ENCODE measurements at regions not wholly inside any gene's neighbourhood (a gene's known extent, or its start where the extent isn't known, plus 50 kb on each side); places are given as distances from the start of the nearest gene placed in this dataset.
A peak's percentile ranks its signal among the peaks of the same experiment; 100 is the strongest.

- no TSS peak for BruUV-seq (replicated peaks)
- POLR2A ChIA-PET, result interaction anchor here (0.8 to 2.5 kb wide), 24 partner anchors 10 to 333 kb away, joined by 3 to 48 read pairs (median 5); partner anchors contain the start of gene BTG1
- peak; percentile 66 for DNase-seq (ENCODE audit: low spot score)
- peak overlapping the region; percentile 48; the same call in 1 of the 2 replicates for H2AFZ ChIP-seq (ENCODE audit: low read length)
- intact Hi-C loops (cut with micrococcal nuclease; ENCODE audit: unreplicated experiment), result loop anchor here (1.0 to 5.0 kb wide), 3 partner anchors 107 to 972 kb away; partner anchors contain the start of gene UBE2N
- no peaks in the 10 kb centered on the region for H4K20me1 ChIP-seq (ENCODE audit: insufficient read depth, low read length)
- TF ChIP-seq CTCF (conservative IDR thresholded peaks at IDR 0.05; ENCODE audit: low read length) (no peak), EZH2phosphoT487 (IDR thresholded peaks at IDR 0.05; ENCODE audit: borderline replicate concordance, low read depth, low read length) (no peak)
- H3K4me2 ChIP-seq (ENCODE audit: low read length), result peak overlapping the region; percentile 91
- no peaks in the 10 kb centered on the region for H3K9me2 ChIP-seq (ENCODE audit: insufficient read depth, low read length)
- H3K4me3 ChIP-seq (ENCODE audit: low read depth, low read length, poor library complexity, severe bottlenecking), result peak overlapping the region; percentile 70
- H3K4me1 ChIP-seq (ENCODE audit: insufficient read depth, low read length, poor library complexity, severe bottlenecking), result peaks cover 82% of the 10 kb centered on the region
- H3K36me3 ChIP-seq (ENCODE audit: insufficient read depth, low read length), result peaks cover 5% of the 10 kb centered on the region; the same call in 1 of the 2 replicates
- CTCF ChIA-PET (ENCODE audit: unreplicated experiment), result no interaction called here
- peak overlapping the region; percentile 98 for H3K27ac ChIP-seq (ENCODE audit: low read depth, low read length, poor library complexity, severe bottlenecking)
- H3K79me2 ChIP-seq (ENCODE audit: insufficient read depth, low read depth, low read length), result peaks cover 76% of the 10 kb centered on the region
- no peaks in the 10 kb centered on the region for H3K9me3 ChIP-seq (ENCODE audit: low read length)
Observed at GRCh38 chr12:92469837-92470236, 233.0 kb upstream of the PLEKHG7 start.

GRCh38 chr12:92468358-92469020 is 234.3 kb upstream of the PLEKHG7 start:
- peak overlapping the region; percentile 42; the same call in 1 of the 2 replicates for H2AFZ ChIP-seq (ENCODE audit: low read length)
- H3K36me3 ChIP-seq (ENCODE audit: insufficient read depth, low read length), result no peaks in the 10 kb centered on the region
- ChIA-PET POLR2A (interaction anchor here (0.6 to 2.5 kb wide), 15 partner anchors 11 to 331 kb away, joined by 3 to 48 read pairs (median 8); partner anchors contain the start of gene BTG1), CTCF (ENCODE audit: unreplicated experiment) (no interaction called here)
- intact Hi-C loops (cut with micrococcal nuclease; ENCODE audit: unreplicated experiment), result loop anchor here (5.0 kb wide), 2 partner anchors 431 to 974 kb away; partner anchors contain the start of gene UBE2N
- H3K9me2 ChIP-seq (ENCODE audit: insufficient read depth, low read length), result no peaks in the 10 kb centered on the region
- no peaks in the 10 kb centered on the region for H3K9me3 ChIP-seq (ENCODE audit: low read length)
- peak overlapping the region; percentile 70 for H3K4me3 ChIP-seq (ENCODE audit: low read depth, low read length, poor library complexity, severe bottlenecking)
- peak overlapping the region; percentile 98 for H3K27ac ChIP-seq (ENCODE audit: low read depth, low read length, poor library complexity, severe bottlenecking)
- H3K4me1 ChIP-seq (ENCODE audit: insufficient read depth, low read length, poor library complexity, severe bottlenecking), result peaks cover 83% of the 10 kb centered on the region
- peaks cover 77% of the 10 kb centered on the region for H3K79me2 ChIP-seq (ENCODE audit: insufficient read depth, low read depth, low read length)
- DNase-seq (ENCODE audit: low spot score), result peak; percentile 53
- BruUV-seq (replicated peaks), result no TSS peak
- TF ChIP-seq CTCF (conservative IDR thresholded peaks at IDR 0.05; ENCODE audit: low read length), result 0 out of 2 replicates have a peak, but pooled peaks have one; percentile 1
- no peak for TF ChIP-seq EZH2phosphoT487 (IDR thresholded peaks at IDR 0.05; ENCODE audit: borderline replicate concordance, low read depth, low read length)
- peak overlapping the region; percentile 91 for H3K4me2 ChIP-seq (ENCODE audit: low read length)
- no peaks in the 10 kb centered on the region for H4K20me1 ChIP-seq (ENCODE audit: insufficient read depth, low read length)

- intact Hi-C loops (cut with micrococcal nuclease; ENCODE audit: unreplicated experiment), result loop anchor here (1.0 to 5.0 kb wide), 8 partner anchors 23 to 974 kb away; partner anchors contain the start of gene UBE2N
- DNase-seq (ENCODE audit: low spot score), result peak; percentile 59
- Histone ChIP-seq H3K9me2 (ENCODE audit: insufficient read depth, low read length) (no peaks in the 10 kb centered on the region), H3K36me3 (ENCODE audit: insufficient read depth, low read length) (no peaks in the 10 kb centered on the region), H3K79me2 (ENCODE audit: insufficient read depth, low read depth, low read length) (peaks cover 71% of the 10 kb centered on the region), H3K4me2 (ENCODE audit: low read length) (peak overlapping the region; percentile 91), H2AFZ (ENCODE audit: low read length) (peak overlapping the region; percentile 42; the same call in 1 of the 2 replicates), H3K4me1 (ENCODE audit: insufficient read depth, low read length, poor library complexity, severe bottlenecking) (peaks cover 83% of the 10 kb centered on the region), H3K4me3 (ENCODE audit: low read depth, low read length, poor library complexity, severe bottlenecking) (peak overlapping the region; percentile 70), H3K27ac (ENCODE audit: low read depth, low read length, poor library complexity, severe bottlenecking) (peak overlapping the region; percentile 98), H3K9me3 (ENCODE audit: low read length) (no peaks in the 10 kb centered on the region), H4K20me1 (ENCODE audit: insufficient read depth, low read length) (no peaks in the 10 kb centered on the region)
- POLR2A ChIA-PET, result no interaction called here
- no TSS peak for BruUV-seq (replicated peaks)
- CTCF ChIA-PET (ENCODE audit: unreplicated experiment), result no interaction called here
- TF ChIP-seq CTCF (conservative IDR thresholded peaks at IDR 0.05; ENCODE audit: low read length) (0 out of 2 replicates have a peak, but pooled peaks have one; percentile 0), EZH2phosphoT487 (IDR thresholded peaks at IDR 0.05; ENCODE audit: borderline replicate concordance, low read depth, low read length) (no peak)
Observed at GRCh38 chr12:92467886-92468285, 234.9 kb upstream of the PLEKHG7 start.

All from OCI-LY7 (cell line).